GM12874 (cell line): ENCODE measurements at regions not wholly inside any gene's neighbourhood (a gene's known extent, or its start where the extent isn't known, plus 50 kb on each side); places are given as distances from the start of the nearest gene placed in this dataset.

ENCODE experiments used
- CTCF ChIP-seq: IDR thresholded peaks from 2 replicates; pipeline ENCODE4 v1.5.1; 2011; ENCODE audit warnings: low read depth, mild to moderate bottlenecking, control low read depth, low read length, moderate library complexity; ENCODE audit not compliant: insufficient read depth

- no peak for TF ChIP-seq CTCF
These were observed 217.3 kb downstream of the SNRPN start for GRCh38 chr15:25171856-25172687.

GRCh38 chr15:25172691-25173090 is 217.9 kb downstream of the SNRPN start:
- no peak for TF ChIP-seq CTCF

- no peak for TF ChIP-seq CTCF
These were observed 218.6 kb downstream of the SNRPN start for GRCh38 chr15:25173241-25174028.

- no peak for TF ChIP-seq CTCF
These were observed 220.4 kb downstream of the SNRPN start for GRCh38 chr15:25175033-25175788.

GRCh38 chr15:25175789-25176615 is 221.2 kb downstream of the SNRPN start:
- TF ChIP-seq CTCF = no peak

- TF ChIP-seq CTCF = no peak
These were observed 221.8 kb downstream of the SNRPN start for GRCh38 chr15:25176616-25176923.
